GM21423 (cell line): ENCODE measurements at regions not wholly inside any gene's neighbourhood (a gene's known extent, or its start where the extent isn't known, plus 50 kb on each side); places are given as distances from the start of the nearest gene placed in this dataset.
"Not testable (repeated sequence)": the region's sequence is repeated elsewhere in the genome, so short reads cannot be mapped to it uniquely, and the experiment has no call there.

ENCODE experiments used
- ATAC-seq: cut with Tn5 transposase; IDR thresholded peaks from one replicate; pipeline ENCODE4 v1.9.1; 2021; ENCODE audit warnings: mild to moderate bottlenecking, moderate library complexity; ENCODE audit not compliant: unreplicated experiment

DNA sequence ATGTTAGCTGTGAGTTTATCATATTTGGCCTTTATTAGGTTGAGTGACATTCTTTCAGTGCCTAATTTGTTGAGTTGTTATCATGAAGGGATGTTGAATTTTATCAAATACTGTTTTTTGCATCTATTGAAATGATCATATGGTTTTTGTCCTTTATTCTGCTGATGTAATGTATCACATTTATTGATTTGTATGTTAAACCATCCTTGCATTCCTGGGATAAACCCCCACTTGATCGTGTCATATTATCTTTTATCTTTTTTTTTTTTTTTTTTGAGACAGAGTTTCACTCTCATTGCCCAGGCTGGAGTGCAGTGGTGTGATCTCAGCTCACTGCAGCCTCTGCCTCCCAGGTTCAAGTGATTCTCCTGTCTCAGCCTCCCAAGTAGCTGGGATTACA is 51.9 kb upstream of the MFGE8 start:
- ATAC-seq = not testable (repeated sequence)

DNA sequence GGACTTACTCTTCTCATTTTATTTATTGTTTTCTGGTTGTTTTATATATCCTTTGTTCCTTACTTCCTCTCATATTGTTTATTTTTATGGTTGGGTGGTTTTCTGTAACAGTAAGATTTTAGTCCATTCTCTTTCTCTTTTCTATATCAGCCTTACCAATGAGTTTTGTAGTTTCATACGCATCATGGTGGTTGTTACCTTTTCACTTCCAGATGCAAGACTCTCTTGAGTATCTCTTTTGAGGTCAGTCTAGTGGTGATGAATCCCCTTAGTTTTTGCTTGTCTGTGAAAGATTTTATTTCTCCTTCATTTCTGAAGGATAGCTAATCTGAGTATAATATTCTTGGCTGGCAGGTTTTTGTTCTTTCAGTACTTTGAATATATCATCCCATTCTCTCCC is 57.1 kb upstream of the MFGE8 start:
- no peak for ATAC-seq

DNA sequence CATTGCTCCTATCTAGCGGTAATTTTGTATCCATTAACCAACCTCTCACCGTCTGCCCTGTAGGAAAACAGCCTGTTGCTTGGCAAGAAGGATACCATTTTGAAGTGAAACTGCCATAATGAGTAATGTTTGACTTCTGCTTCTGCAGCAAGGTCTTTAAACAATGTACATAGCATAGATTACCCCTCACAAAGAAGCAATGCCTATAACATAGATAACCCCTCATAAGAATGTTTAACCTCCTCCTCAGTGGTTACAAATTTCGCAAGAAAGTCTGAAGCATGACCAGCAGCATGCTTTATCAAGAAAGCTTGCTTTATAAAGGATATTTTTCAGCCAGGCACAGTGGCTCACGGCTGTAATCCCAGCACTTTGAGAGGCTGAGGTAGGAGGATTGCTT is 61.2 kb upstream of the MFGE8 start:
- no peak for ATAC-seq

DNA sequence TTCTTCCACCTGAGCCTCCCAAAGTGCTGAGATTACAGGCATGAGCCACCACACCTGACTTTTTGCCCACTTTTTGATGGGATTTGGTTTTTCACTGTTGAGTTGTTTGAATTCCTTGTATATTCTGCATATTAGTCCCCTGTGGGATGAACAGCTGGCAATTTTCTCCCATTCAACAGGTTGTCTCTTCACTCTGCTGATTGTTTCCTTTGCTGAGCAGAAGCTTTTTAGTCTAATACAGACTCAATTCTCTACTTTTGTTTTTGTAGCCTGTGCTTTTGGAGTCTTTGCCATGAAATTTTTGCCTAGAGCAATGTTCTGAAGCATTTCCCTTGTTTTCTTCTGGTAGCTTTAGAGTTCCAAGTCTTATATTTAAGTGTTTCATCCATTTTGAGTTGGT is 62.7 kb upstream of the MFGE8 start:
- no peak for ATAC-seq

DNA sequence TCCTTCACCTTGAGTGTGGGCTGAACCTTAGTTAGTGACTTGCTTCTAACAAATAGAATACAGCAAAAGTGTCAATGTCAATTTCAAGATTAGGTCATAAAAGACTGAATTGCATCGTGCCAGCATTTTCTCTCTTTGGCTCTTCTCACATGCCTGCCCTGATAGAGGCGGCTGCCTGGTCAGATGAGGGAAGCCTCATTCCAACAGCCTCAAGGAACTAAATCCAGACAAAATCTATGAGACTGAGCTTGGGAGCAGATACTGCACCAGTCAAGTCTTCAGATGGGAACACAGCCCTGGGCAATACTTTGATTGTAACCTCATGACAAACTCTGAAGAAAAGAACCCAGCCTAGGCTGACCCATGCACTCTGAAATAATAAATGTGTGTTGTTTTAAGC is 63.5 kb upstream of the MFGE8 start:
- no peak for ATAC-seq

DNA sequence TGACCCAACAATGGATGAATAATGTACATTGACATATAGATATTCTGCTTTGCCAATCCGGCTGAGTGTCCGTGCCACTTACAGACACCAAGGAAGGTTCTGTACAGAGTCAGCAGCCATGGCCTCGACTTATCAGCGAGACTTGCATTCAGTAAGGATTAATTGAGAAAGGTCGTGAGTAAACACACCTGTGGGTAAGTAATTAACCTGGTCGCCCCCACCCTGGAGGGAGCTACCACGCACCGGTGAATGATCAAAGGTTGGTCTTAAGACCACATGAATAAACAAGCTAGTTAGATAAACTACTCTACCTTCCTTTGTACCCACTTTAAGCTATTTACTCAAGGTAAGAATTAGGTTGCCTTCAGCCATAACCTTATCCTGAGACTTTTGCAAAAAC is 66.5 kb upstream of the MFGE8 start:
- no peak for ATAC-seq

DNA sequence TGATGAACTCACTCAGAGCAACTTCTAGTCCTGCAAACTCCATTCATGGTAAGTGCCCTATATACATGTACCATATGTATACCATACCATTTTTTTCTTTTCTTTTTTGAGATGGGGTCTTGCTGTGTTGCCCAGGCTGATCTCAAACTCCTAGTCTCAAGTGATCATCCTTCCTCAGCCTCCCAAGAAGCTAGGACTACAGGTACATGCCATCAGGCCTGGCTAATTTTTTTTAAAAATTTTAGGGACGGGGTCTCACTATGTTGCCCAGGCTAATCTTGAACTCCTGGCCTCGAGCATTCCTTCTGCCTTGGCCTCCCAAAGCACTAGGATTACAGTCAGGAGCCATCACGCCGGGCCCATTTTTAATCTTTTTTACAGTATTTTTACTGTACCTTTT is 67.3 kb upstream of the MFGE8 start:
- ATAC-seq = no peak

DNA sequence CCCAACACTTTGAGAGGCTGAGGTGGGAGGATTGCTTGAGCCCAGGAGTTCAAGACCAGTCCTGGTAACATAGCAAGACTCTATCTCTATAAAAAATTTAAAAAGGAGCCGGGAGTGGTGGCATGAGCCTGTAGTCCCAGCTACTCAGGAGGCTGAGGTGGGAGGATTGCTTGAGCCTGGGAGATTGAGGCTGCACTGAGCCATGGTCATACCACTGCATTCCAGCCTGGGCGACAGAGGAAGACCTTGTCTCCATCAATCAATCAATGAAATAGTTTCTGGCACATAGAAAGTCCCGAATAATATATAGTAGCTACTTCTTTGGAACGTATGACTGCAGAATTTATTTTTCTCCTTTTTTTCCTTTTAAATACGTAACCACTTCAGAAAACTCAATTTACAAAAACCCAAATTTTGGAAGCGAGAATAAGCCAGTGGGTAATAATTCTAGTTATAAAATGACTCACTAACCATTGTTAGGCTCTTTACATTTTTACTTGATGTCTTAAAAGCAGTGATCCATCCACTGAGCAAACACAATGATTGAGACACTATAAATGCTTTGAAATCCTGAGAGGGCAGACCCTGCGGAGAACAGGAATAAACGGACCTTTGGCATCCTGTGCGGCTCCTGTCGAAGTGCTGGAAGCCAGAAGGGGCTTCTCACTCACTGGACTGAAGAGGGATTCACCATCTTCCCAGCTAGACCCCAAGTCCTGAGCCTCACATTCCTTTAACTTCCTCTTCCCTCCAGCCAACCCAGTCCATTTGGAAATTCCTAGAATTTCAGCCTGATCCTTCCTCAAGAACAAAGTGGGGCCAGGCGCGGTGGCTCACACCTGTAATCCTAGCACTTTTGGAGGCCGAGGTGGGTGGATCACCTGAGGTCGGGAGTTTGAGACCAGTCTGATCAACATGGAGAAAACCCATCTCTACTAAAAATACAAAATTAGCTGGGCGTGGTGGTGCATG is 68.4 kb upstream of the MFGE8 start:
- no peak for ATAC-seq

DNA sequence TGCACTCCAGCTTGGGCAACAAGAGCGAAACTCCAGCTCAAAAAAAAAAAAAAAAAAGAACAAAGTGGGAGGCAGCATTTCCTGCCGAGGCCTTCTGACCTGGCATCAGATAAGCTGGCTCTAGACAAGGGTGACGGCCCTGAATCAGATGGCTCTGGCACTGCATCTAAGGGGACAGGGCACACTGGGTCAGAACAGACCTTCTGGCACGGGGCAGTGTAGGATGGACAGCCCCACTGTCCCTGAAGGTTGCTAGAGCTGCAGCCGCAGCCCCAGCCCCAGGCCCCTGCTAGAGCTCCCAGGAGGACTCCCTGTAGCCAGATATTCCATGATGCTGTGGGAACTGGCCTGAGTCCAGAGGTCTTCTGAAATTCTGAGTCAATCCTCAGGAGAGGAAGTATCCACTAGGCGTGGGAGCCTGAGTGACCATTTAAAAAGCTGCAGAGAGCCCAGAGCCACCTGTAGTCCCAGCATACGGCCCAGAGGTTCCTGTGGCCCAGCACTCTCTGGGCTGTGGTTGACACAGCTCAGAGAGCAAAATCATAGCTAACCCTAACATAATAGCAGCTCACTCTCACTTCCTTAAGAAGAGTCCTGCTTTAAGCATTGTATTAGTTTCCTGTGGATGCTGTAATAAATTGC is 69.2 kb upstream of the MFGE8 start:
- ATAC-seq = peak; percentile 99

DNA sequence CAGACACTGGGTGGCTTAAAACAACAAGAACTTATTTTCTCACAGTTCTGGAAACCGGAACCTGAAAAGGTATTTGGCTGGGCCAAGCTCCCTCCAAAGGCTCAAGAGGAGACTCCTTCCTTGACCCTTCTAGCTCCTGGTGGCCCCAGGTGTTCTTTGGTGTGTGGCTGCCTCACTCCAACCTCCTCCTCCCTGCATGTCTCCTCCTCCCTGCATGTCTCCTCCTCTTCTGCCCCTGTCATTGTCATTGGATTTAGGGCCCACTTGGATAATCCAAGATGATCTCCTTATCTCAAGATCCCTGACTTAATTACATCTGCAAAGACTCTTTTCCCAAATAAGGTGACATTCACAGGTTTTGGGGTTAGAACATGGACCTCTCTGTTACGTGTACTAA is 69.8 kb upstream of the MFGE8 start:
- no peak for ATAC-seq

DNA sequence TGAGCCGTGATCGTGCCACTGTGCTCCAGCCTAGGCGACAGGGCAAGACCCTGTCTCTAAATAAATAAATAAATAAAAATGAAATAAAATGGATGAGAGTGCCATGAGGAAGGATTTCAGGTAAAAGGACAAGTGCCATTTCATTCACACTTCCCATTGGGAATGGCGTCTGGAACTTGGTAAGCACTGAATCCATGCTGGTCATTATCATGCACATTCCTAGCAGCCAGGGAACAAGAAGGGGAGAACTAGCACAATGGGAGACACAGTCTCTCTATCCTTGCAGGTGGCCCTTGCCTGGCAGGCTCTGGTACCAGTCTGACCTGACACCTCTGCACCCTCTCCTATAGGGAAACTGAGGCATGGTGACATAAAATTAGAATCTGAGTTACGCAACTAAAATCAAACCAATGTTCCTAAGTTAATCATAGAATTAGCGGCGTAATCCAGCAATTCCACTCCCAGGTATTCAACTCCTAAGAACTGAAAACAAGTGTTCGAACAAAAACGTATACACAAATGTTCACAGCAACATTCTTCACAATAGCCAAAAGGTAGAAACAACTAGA is 70.8 kb upstream of the MFGE8 start:
- ATAC-seq = no peak

DNA sequence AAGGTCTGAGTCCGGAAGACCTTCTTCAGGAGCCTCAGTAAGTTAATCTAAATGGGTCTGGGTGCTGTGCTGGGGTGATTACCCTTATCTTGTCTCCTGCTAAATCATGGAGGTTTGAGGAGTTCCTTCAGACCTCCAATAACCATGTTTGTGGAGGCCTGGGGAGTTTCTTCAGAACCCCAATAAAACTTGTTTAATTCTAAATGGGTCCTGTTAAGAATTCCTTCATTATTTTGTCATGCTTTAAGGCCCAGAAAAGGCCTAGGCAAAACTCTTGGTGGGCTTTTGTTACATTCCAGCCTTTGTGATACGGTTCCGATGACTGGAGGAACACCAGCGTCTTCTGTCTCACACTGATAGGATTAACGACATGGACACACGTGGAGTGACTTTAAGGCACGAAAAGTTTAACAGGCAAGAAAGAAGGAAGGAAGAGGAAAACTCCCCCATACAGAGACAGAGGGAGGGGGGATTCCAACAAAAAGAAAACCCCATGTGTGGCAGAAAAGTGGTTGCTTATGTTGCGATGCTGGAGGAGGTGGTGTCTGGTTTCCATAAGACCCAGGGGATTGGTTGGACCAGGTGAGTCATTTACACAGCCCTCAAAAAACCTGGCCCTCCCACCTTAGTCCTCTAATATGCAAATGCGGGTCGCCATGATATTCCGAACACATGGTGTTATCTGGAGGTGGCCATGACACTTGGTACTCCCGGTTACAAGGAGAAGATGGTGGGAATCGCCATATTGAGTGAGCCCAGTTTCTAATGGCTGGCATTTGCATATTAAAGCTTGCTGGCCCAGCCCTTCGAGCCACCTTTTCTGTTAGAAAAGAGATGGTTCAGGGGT is 72.6 kb upstream of the MFGE8 start:
- ATAC-seq = no peak

DNA sequence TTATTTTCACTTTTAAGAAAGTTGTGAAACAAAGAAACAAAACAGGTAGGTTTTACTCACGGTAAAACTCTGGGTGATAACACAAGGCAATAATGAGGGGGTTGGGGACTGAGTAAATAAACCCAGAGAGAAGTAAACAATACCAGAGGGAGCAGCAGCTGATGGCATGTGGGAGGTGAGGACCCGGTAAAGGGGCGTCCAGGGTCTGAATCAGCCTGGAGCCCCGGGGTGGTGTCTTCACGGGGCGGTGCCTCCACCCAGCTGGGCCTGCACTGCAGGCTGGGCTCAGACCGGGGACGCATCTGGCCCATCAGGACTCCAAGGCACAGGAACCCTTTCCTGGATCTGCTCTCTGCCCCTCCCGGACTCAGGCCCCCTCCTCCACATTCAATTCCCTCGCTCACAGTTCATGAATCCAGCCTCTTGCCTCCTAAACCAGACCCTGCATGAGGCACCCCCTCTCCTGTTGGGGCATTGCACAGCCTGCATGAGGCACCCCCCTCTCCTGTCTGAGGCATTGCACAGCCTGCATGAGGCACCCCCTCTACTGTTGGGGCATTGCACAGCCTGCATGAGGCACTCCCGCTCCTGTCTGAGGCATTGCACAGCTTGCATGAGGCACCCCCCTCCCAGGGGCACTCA is 73.9 kb upstream of the MFGE8 start:
- no peak for ATAC-seq

DNA sequence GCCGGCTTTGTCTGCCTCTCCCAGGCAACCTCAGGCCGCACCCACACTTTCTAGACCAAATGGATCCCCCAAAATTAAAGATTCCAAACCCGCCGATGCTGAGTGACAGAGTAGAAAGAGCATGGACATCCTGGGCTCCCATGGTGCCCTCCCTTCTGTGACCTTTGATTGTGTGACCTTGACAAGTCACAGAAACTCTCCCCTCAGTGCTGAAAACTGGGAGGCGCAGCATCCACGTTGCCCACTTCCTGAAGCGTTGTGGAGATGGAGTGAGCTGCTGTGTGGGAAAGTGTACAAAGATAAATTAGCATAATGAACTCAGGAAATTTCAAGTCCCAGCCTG is 74.4 kb upstream of the MFGE8 start:
- ATAC-seq = no peak

DNA sequence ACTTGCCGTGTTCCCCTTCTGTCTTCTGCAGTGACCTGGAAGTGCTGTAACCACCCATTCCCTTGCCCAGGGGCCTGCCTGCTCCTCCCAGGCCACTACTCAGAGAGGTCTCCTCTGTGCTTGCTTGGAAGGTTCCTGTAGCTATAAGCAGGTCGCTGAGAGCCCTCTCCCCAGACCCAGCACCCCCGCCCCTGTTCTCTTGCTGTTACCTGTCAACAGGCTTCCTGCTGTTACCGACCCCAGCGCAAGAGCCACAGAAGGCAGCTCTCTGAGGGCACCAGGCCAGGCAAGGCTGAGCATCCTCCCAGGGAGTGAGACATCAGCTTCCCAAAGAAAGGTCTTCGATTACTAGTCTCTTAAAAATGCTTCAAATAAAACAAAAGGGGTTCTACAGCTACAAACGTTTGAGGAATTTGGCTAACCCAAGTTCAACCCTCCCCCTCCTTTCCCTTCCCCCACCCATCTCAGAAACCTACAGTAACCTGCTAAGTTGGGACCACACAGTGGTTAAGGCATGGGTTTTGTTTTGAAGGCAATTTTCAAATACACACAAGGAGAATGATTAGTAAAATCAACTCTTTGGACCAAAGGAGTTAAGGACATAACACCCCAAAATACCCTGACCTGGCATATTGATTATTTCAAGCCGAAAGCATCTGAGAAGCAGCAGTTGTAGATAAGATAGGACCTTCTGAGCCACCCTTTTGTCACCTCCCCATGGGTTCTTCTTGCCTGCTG is 74.9 kb upstream of the MFGE8 start:
- no peak for ATAC-seq

DNA sequence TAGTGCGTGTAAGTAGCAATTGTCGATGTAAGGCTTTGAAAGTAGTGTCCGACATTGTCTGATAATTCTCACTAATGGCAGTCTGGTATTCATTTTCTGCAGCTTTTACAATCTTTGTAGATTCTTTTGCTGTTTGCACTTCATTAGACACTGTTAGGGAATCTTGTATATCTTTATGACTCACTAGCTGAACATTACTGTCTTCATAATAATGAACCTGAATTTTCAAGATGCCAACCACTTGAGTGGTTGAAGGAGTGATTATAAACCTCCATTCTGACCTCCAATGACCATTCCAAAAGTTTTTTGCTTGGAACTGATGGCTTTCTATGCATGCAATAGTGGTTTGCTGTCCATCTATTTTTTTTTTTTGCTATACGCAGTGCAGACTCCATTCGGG is 76.4 kb upstream of the MFGE8 start:
- ATAC-seq = no peak

DNA sequence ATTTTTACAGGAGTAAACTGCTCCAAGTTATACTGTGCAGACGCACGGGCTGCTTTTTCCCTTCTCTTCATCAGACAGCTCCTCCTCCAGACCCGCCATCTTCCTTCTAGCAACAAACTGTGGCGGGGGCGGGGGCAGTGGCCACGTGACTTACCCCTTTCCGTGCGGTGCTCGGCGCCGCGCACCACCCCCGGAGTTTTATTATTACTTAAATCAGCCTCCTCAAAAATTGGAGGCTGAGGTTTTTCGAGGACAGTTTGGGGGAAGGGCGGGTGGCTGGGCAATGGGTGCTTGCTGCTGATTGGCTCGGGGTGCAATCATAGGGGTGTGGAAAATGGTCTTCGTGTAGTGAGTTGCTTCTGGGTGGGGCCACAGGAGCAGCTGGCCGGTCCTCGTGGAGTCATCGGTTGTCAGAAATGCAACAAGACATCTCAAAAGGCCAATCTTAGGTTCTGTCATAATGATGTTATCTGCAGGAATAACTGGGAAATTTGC is 77.1 kb upstream of the MFGE8 start:
- no peak for ATAC-seq

DNA sequence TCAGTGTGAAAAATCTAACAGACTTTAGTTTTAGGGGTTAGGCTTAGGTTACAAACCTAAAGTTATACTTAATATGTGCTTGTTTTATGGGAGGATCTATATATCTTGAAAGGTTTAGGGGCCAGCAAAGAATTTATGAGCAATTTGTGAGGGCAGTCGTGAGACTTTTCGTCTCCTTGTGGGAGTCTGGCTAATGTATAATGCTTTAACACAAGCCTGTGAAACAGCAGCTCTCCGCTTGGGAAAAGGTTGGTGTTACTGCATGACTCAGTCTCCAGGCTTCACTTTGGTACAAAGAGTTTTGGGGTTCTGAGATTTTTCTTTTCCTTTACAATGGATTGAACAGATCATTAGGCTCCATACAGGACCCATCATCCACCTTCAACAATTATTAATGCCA is 79.0 kb upstream of the MFGE8 start:
- ATAC-seq = no peak

DNA sequence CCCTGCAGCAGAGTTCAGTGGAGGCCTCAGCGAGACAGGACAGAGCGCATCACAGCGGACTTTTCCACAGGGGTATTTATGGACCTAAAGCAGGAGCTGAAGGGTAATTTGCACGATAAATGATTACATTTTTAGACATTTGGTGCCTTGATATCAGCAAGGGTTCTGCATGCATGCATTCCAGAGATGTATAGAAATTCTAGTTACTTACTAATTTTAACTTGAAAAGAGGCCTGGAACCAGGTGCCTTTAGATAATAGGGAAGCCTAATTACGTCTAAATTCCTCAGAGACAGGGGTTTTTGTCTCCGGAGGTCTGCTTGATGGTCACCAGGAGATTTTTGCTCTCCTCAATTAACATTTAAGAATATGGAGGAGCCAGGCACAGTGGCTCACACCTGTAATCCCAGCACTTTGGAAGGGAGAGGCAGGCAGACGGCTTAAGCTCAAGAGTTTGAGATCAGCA is 79.8 kb upstream of the MFGE8 start:
- no peak for ATAC-seq

DNA sequence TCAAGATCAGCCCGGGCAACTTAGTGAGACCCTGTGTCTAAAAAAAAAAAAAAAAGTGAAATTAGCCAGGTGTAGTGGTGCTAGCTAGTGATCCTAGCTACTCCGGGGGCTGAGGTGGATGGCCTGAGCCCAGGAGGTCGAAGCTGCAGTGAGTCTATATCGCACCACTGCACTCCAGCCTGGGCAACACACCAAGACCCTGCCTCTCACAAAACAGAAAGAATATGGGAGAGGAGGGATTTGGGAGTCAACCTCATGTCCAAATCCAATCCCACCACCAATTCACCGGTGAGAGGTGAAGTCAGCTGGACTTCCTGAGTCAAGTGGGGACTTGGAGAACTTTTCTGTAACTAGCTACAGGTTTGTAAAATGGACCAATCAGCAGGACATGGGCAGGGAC is 80.5 kb upstream of the MFGE8 start:
- ATAC-seq = no peak
